ENCODE measurements at regions not wholly inside any gene's neighbourhood (a gene's known extent, or its start where the extent isn't known, plus 50 kb on each side); places are given as distances from the start of the nearest gene placed in this dataset.
"Not testable (repeated sequence)": the region's sequence is repeated elsewhere in the genome, so short reads cannot be mapped to it uniquely, and the experiment has no call there.

DNA sequence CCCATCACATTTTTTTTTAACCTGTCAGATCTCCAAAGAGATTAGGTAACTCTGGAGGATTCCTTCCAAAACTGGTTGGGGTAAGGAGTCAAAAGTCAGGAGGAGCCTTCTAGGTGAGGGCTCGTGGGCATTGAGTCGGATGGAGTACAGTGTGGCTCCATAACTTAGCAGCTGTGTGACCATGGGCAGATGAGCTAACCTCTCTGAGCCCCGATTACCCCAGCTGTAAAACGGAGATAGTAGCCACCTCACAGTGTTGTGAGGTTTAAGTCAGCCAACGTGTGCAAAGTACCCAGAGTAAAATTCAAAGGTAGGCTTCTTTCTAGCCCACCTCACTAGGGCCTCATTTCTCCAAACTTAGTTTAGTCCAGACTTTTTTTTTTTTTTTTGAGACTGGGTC, 151.5 kb downstream of the CD24 start:
- no peak for TF ChIP-seq CTCF (IDR thresholded peaks at IDR 0.05; ENCODE audit: extremely low read depth, insufficient read depth, missing control alignments)
- no peak for DNase-seq (ENCODE audit: low spot score)
- in situ Hi-C loops (cut with MboI; ENCODE audit: low pct_unique_long_range_greater_than_20kb, low sequenced_read_pairs, unreplicated experiment): no loop called here

GRCh38 chr6:106820412-106820852, 154.1 kb downstream of the CD24 start:
- TF ChIP-seq CTCF (IDR thresholded peaks at IDR 0.05; ENCODE audit: extremely low read depth, insufficient read depth, missing control alignments): no peak
- in situ Hi-C loops (cut with MboI; ENCODE audit: low pct_unique_long_range_greater_than_20kb, low sequenced_read_pairs, unreplicated experiment): no loop called here
- no peak for DNase-seq (ENCODE audit: low spot score)

- DNase-seq (ENCODE audit: low spot score): no peak
- in situ Hi-C loops (cut with MboI; ENCODE audit: low pct_unique_long_range_greater_than_20kb, low sequenced_read_pairs, unreplicated experiment): no loop called here
- no peak for TF ChIP-seq CTCF (IDR thresholded peaks at IDR 0.05; ENCODE audit: extremely low read depth, insufficient read depth, missing control alignments)
These were observed 163.3 kb downstream of the CD24 start for GRCh38 chr6:106811088-106811686.

- no peak for DNase-seq (ENCODE audit: low spot score)
- in situ Hi-C loops (cut with MboI; ENCODE audit: low pct_unique_long_range_greater_than_20kb, low sequenced_read_pairs, unreplicated experiment): no loop called here
- no peak for TF ChIP-seq CTCF (IDR thresholded peaks at IDR 0.05; ENCODE audit: extremely low read depth, insufficient read depth, missing control alignments)
These were observed 165.8 kb downstream of the CD24 start for GRCh38 chr6:106808758-106809157.

DNA sequence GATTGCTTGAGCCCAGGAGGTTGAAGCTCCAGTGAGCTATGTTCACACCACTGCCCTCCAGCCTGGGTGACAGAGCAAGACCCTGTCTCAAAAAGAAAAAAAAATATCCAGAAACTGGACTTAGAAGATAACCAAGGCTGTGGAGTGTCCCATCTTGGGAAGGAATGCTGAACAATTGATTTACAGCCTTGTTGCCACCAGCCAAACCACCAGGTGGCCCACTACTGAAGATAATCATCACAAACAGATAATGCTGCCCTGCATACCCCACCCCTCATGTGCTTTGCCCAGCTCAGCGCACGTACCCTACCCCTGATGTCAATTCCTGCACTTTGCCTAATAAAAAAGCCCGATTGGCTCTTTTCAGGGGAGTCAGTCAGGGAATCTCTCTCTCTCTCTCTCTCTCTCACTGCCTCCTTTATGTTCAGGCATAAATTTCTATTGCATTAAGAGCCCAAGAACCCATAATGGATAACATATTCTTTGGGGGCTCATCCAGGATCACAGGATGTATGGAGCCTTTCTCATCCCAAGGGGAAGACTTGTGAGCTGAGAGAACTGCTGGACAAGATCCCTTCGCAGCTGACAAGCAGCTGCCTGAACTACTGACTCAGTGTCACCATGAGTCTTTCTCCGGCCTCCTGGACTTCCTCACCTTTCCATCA, 166.4 kb downstream of the CD24 start:
- no peak for TF ChIP-seq CTCF (IDR thresholded peaks at IDR 0.05; ENCODE audit: extremely low read depth, insufficient read depth, missing control alignments)
- no peak for DNase-seq (ENCODE audit: low spot score)
- in situ Hi-C loops (cut with MboI; ENCODE audit: low pct_unique_long_range_greater_than_20kb, low sequenced_read_pairs, unreplicated experiment): no loop called here

GRCh38 chr6:106806253-106806652, 168.3 kb downstream of the CD24 start:
- DNase-seq (ENCODE audit: low spot score); in situ Hi-C loops (cut with MboI; ENCODE audit: low pct_unique_long_range_greater_than_20kb, low sequenced_read_pairs, unreplicated experiment): not testable (repeated sequence)

- no peak for TF ChIP-seq CTCF (IDR thresholded peaks at IDR 0.05; ENCODE audit: extremely low read depth, insufficient read depth, missing control alignments)
- in situ Hi-C loops (cut with MboI; ENCODE audit: low pct_unique_long_range_greater_than_20kb, low sequenced_read_pairs, unreplicated experiment): no loop called here
- DNase-seq (ENCODE audit: low spot score): no peak
These were observed 168.8 kb downstream of the CD24 start for GRCh38 chr6:106805771-106806170.
